HL-60 (cell line): ENCODE measurements at regions not wholly inside any gene's neighbourhood (a gene's known extent, or its start where the extent isn't known, plus 50 kb on each side); places are given as distances from the start of the nearest gene placed in this dataset.

Source experiments
- DNase-seq, 2 experiments: peaks; one replicate each; pipeline ENCODE4 v3.0.0-alpha.2; 2010 to 2020; ENCODE audit warnings: low read depth in 1 of 2, low spot score in 1 of 2
- H3K27ac ChIP-seq: fragments of 250-450 bp; sonication (Bioruptor Pico); replicated peaks from 2 replicates; pipeline ENCODE4 v1.5.1; 2020; ENCODE audit warnings: mild to moderate bottlenecking, moderate library complexity
- H3K27me3 ChIP-seq: fragments of 250-450 bp; sonication (Bioruptor Pico); 2 replicates; pipeline ENCODE4 v1.5.1; 2021; ENCODE audit warnings: mild to moderate bottlenecking, moderate library complexity; ENCODE audit not compliant: insufficient read depth, poor library complexity, severe bottlenecking
- H3K4me3 ChIP-seq: replicated peaks from 2 replicates; pipeline ENCODE4 v1.5.1; 2011; ENCODE audit warnings: mild to moderate bottlenecking, control low read depth, low read length; ENCODE audit not compliant: insufficient read depth
- GABPA ChIP-seq: IDR thresholded peaks from 2 replicates; pipeline ENCODE4 v1.6.1; 2012; ENCODE audit warnings: low read depth
- POLR2AphosphoS5 ChIP-seq: IDR thresholded peaks from 2 replicates; pipeline ENCODE4 v1.6.1; 2012; ENCODE audit warnings: low read depth
- SPI1 ChIP-seq: IDR thresholded peaks from 2 replicates; pipeline ENCODE4 v1.6.1; 2012; ENCODE audit warnings: low read depth, mild to moderate bottlenecking, borderline replicate concordance
- TF ChIP-seq, protein P1 (sequence below): IDR thresholded peaks from one replicate; pipeline ENCODE4 v1.5.1; 2011; ENCODE audit warnings: low read length, control low read depth, inconsistent platforms; ENCODE audit not compliant: insufficient read depth
- TF ChIP-seq, protein P2 (sequence below): IDR thresholded peaks from 2 replicates; pipeline ENCODE4 v1.6.1; 2012; ENCODE audit warnings: low read depth; ENCODE audit not compliant: insufficient replicate concordance

DNA sequence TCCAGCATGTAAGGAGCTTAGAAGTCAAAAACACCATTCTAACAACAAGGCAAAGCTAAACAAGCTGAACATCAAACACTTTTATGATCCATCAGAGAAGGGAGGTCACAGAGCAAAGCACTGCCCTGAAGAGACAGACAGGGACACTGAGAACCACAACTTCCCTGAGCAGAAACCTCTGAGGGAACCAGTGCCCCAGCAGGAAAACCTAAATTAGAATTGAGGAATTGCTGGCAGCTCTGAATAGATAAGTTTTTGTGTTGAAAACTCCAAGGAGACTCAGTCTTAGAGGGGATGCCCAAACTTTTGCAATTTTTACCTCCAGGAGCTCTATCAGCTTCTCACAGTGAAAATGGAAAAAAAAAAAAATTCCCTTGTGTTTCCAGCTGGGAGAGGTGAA lies 83.0 kb upstream of the MAPK10 start:
- Histone ChIP-seq H3K4me3 (no peak overlapping the region), H3K27me3 (no peaks in the 10 kb centered on the region), H3K27ac (no peak overlapping the region)
- TF ChIP-seq GABPA (no peak), POLR2AphosphoS5 (no peak), SPI1 (no peak)
- TF ChIP-seq, protein P1, sequence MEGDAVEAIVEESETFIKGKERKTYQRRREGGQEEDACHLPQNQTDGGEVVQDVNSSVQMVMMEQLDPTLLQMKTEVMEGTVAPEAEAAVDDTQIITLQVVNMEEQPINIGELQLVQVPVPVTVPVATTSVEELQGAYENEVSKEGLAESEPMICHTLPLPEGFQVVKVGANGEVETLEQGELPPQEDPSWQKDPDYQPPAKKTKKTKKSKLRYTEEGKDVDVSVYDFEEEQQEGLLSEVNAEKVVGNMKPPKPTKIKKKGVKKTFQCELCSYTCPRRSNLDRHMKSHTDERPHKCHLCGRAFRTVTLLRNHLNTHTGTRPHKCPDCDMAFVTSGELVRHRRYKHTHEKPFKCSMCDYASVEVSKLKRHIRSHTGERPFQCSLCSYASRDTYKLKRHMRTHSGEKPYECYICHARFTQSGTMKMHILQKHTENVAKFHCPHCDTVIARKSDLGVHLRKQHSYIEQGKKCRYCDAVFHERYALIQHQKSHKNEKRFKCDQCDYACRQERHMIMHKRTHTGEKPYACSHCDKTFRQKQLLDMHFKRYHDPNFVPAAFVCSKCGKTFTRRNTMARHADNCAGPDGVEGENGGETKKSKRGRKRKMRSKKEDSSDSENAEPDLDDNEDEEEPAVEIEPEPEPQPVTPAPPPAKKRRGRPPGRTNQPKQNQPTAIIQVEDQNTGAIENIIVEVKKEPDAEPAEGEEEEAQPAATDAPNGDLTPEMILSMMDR = no peak
- TF ChIP-seq, protein P2, sequence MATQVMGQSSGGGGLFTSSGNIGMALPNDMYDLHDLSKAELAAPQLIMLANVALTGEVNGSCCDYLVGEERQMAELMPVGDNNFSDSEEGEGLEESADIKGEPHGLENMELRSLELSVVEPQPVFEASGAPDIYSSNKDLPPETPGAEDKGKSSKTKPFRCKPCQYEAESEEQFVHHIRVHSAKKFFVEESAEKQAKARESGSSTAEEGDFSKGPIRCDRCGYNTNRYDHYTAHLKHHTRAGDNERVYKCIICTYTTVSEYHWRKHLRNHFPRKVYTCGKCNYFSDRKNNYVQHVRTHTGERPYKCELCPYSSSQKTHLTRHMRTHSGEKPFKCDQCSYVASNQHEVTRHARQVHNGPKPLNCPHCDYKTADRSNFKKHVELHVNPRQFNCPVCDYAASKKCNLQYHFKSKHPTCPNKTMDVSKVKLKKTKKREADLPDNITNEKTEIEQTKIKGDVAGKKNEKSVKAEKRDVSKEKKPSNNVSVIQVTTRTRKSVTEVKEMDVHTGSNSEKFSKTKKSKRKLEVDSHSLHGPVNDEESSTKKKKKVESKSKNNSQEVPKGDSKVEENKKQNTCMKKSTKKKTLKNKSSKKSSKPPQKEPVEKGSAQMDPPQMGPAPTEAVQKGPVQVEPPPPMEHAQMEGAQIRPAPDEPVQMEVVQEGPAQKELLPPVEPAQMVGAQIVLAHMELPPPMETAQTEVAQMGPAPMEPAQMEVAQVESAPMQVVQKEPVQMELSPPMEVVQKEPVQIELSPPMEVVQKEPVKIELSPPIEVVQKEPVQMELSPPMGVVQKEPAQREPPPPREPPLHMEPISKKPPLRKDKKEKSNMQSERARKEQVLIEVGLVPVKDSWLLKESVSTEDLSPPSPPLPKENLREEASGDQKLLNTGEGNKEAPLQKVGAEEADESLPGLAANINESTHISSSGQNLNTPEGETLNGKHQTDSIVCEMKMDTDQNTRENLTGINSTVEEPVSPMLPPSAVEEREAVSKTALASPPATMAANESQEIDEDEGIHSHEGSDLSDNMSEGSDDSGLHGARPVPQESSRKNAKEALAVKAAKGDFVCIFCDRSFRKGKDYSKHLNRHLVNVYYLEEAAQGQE = no peak
- no peak for DNase-seq

DNA sequence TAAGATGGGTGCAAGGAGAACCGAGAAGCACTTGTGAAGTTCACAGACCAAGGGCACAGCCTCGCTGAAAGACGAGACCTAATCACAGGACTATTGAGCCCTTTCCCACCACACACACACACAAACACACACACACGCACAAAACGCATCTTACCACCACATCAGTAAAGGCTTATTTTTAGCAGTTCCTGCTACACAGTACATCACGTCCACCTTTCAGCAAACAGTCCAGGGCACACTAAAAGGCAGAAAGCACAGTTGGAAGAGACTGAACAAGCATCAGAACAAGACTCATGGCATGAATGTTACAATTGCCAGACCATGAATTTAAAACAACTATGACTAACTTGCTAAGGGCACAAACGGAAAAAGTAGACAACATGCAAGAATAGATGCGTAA lies 83.6 kb upstream of the MAPK10 start:
- Histone ChIP-seq H3K27me3 (no peaks in the 10 kb centered on the region), H3K27ac (no peak overlapping the region), H3K4me3 (no peak overlapping the region)
- TF ChIP-seq, protein P1 = no peak
- TF ChIP-seq POLR2AphosphoS5 = no peak
- TF ChIP-seq, protein P2 = no peak
- DNase-seq = no peak

DNA sequence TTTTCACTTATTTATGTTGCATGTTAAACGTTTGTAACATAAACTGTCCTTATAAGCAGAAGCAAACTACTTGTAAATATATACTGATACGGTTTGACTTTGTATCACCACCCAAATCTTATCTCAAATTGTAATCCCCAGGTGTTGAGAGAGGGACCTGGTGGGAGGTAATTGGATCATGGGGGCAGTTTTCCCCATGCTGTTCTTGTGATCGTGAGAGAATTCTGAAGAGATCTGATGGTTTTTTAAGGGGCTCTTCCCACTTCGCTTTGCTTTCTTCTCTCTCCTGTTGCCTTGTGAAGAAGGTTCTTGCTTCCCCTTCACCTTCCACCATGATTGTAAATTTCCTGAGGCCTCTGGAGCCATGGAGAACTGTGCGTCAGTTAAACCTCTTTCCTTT lies 87.1 kb upstream of the MAPK10 start:
- DNase-seq = no peak
- no peaks in the 10 kb centered on the region for H3K27me3 ChIP-seq
- TF ChIP-seq SPI1 (no peak), GABPA (no peak), POLR2AphosphoS5 (no peak)
- TF ChIP-seq, protein P1 = no peak
- TF ChIP-seq, protein P2 = no peak
- H3K4me3 ChIP-seq = no peak overlapping the region
- no peak overlapping the region for H3K27ac ChIP-seq
